Astrocyte (in vitro differentiated cells and primary cell): ENCODE measurements at regions not wholly inside any gene's neighbourhood (a gene's known extent, or its start where the extent isn't known, plus 50 kb on each side); places are given as distances from the start of the nearest gene placed in this dataset.

Experiments
- DNase-seq: peaks from one replicate; pipeline ENCODE4 v3.0.0-alpha.2; 2010; ENCODE audit warnings: low read depth
- FAIRE-seq: peaks from 2 replicates; lab custom pipeline; 2011; peaks lifted over from hg19 to GRCh38; lab: Jason Lieb, UNC
- H2AFZ ChIP-seq: 2 replicates; pipeline ENCODE4 v1.6.0; 2012; ENCODE audit warnings: low read depth, low read length, inconsistent platforms
- H3K27ac ChIP-seq: 2 replicates; pipeline ENCODE4 v1.5.1; 2011; ENCODE audit warnings: low read depth, low read length, inconsistent platforms
- H3K27me3 ChIP-seq: 2 replicates; pipeline ENCODE4 v1.6.0; 2011; ENCODE audit warnings: low read length, inconsistent platforms; ENCODE audit not compliant: insufficient read depth
- H3K36me3 ChIP-seq: 2 replicates; pipeline ENCODE4 v1.5.1; 2011; ENCODE audit warnings: low read length, inconsistent platforms; ENCODE audit not compliant: insufficient read depth
- H3K4me1 ChIP-seq: 2 replicates; pipeline ENCODE4 v1.5.1; 2011; ENCODE audit warnings: low read length, inconsistent platforms; ENCODE audit not compliant: insufficient read depth
- H3K4me2 ChIP-seq: 2 replicates; pipeline ENCODE4 v1.6.0; 2012; ENCODE audit warnings: low read length, inconsistent platforms
- H3K4me3 ChIP-seq: 2 replicates; pipeline ENCODE4 v1.5.1; 2011; ENCODE audit warnings: low read depth, mild to moderate bottlenecking, low read length, inconsistent platforms; ENCODE audit not compliant: insufficient read depth
- H3K79me2 ChIP-seq: 2 replicates; pipeline ENCODE4 v1.6.0; 2012; ENCODE audit warnings: mild to moderate bottlenecking, low read length, inconsistent platforms; ENCODE audit not compliant: insufficient read depth
- H3K9ac ChIP-seq: 2 replicates; pipeline ENCODE4 v1.6.0; 2012; ENCODE audit warnings: mild to moderate bottlenecking, low read length, inconsistent platforms
- H3K9me3 ChIP-seq: 2 replicates; pipeline ENCODE4 v1.5.1; 2012; ENCODE audit warnings: low read depth, mild to moderate bottlenecking, low read length, inconsistent platforms; ENCODE audit not compliant: insufficient read depth
- H4K20me1 ChIP-seq: 2 replicates; pipeline ENCODE4 v1.6.0; 2012; ENCODE audit warnings: low read length, inconsistent platforms; ENCODE audit not compliant: insufficient read depth
- H3K27ac Mint-ChIP-seq: one replicate; pipeline ENCODE4 v1.8.0; 2021; ENCODE audit warnings: mild to moderate bottlenecking, mixed read lengths; ENCODE audit not compliant: unreplicated experiment
- H3K27me3 Mint-ChIP-seq: one replicate; pipeline ENCODE4 v1.8.0; 2021; ENCODE audit warnings: low read depth, mixed read lengths; ENCODE audit not compliant: unreplicated experiment
- H3K36me3 Mint-ChIP-seq: one replicate; pipeline ENCODE4 v1.8.0; 2021; ENCODE audit warnings: low read depth, mixed read lengths; ENCODE audit not compliant: unreplicated experiment
- H3K4me1 Mint-ChIP-seq: one replicate; pipeline ENCODE4 v1.8.0; 2021; ENCODE audit warnings: low read depth, mixed read lengths; ENCODE audit not compliant: unreplicated experiment
- H3K4me3 Mint-ChIP-seq: one replicate; pipeline ENCODE4 v1.8.0; 2021; ENCODE audit warnings: mild to moderate bottlenecking, moderate library complexity, mixed read lengths; ENCODE audit not compliant: unreplicated experiment
- H3K9me3 Mint-ChIP-seq: one replicate; pipeline ENCODE4 v1.8.0; 2021; ENCODE audit warnings: mild to moderate bottlenecking, mixed read lengths; ENCODE audit not compliant: unreplicated experiment
- CTCF ChIP-seq: IDR thresholded peaks from 2 replicates; pipeline ENCODE4 v1.5.1; 2011; ENCODE audit warnings: low read depth, mild to moderate bottlenecking, inconsistent platforms, low read length, moderate library complexity; ENCODE audit not compliant: insufficient read depth
- EZH2 ChIP-seq: IDR thresholded peaks from 2 replicates; pipeline ENCODE4 v1.6.1; 2012; ENCODE audit warnings: mild to moderate bottlenecking, low read length, inconsistent platforms; ENCODE audit not compliant: insufficient read depth

GRCh38 chr10:44205067-44205466 is 179.8 kb downstream of the CXCL12 start:
- H3K4me3 Mint-ChIP-seq, result no peak overlapping the region
- peaks cover 3% of the 10 kb centered on the region for H3K9me3 Mint-ChIP-seq
- Histone ChIP-seq H3K4me2 (no peak overlapping the region), H3K9me3 (peaks cover 6% of the 10 kb centered on the region), H3K4me1 (no peaks in the 10 kb centered on the region), H3K79me2 (no peaks in the 10 kb centered on the region), H3K36me3 (no peaks in the 10 kb centered on the region), H3K27ac (no peak overlapping the region), H3K9ac (no peak overlapping the region), H2AFZ (no peak overlapping the region), H3K27me3 (peaks cover 27% of the 10 kb centered on the region), H4K20me1 (no peaks in the 10 kb centered on the region), H3K4me3 (no peak overlapping the region)
- DNase-seq, result peak; percentile 22
- H3K4me1 Mint-ChIP-seq, result peaks cover 9% of the 10 kb centered on the region
- H3K36me3 Mint-ChIP-seq, result peaks cover 2% of the 10 kb centered on the region
- peaks cover 5% of the 10 kb centered on the region for H3K27me3 Mint-ChIP-seq
- H3K27ac Mint-ChIP-seq, result no peak overlapping the region
- no peak for FAIRE-seq
- no peak for TF ChIP-seq EZH2
- TF ChIP-seq CTCF, result no peak

- Histone ChIP-seq H3K4me2 (no peak overlapping the region), H3K27ac (no peak overlapping the region), H2AFZ (no peak overlapping the region), H3K9ac (no peak overlapping the region), H3K27me3 (peaks cover 35% of the 10 kb centered on the region), H3K36me3 (no peaks in the 10 kb centered on the region), H3K4me3 (no peak overlapping the region), H3K4me1 (peaks cover under 1% of the 10 kb centered on the region), H4K20me1 (no peaks in the 10 kb centered on the region), H3K9me3 (peaks cover 6% of the 10 kb centered on the region), H3K79me2 (no peaks in the 10 kb centered on the region)
- H3K4me3 Mint-ChIP-seq, result no peak overlapping the region
- DNase-seq (no peak), FAIRE-seq (no peak)
- H3K27ac Mint-ChIP-seq, result no peak overlapping the region
- H3K9me3 Mint-ChIP-seq, result peaks cover 3% of the 10 kb centered on the region
- peaks cover 10% of the 10 kb centered on the region for H3K4me1 Mint-ChIP-seq
- no peak for TF ChIP-seq EZH2
- no peak for TF ChIP-seq CTCF
- peaks cover 2% of the 10 kb centered on the region for H3K36me3 Mint-ChIP-seq
- peaks cover 2% of the 10 kb centered on the region for H3K27me3 Mint-ChIP-seq
Observed at GRCh38 chr10:44203535-44203934, 181.4 kb downstream of the CXCL12 start.

- Histone ChIP-seq H4K20me1 (no peaks in the 10 kb centered on the region), H3K4me1 (peaks cover 6% of the 10 kb centered on the region), H3K79me2 (no peaks in the 10 kb centered on the region), H3K4me2 (no peak overlapping the region), H3K36me3 (no peaks in the 10 kb centered on the region), H3K9me3 (peaks cover 6% of the 10 kb centered on the region), H2AFZ (no peak overlapping the region), H3K4me3 (no peak overlapping the region), H3K27ac (no peak overlapping the region), H3K27me3 (peaks cover 39% of the 10 kb centered on the region), H3K9ac (no peak overlapping the region)
- no peak overlapping the region for H3K4me3 Mint-ChIP-seq
- H3K27me3 Mint-ChIP-seq, result peaks cover 2% of the 10 kb centered on the region
- TF ChIP-seq EZH2 (no peak), CTCF (no peak)
- FAIRE-seq, result no peak
- peaks cover 16% of the 10 kb centered on the region for H3K4me1 Mint-ChIP-seq
- H3K9me3 Mint-ChIP-seq, result peaks cover 3% of the 10 kb centered on the region
- H3K36me3 Mint-ChIP-seq, result peaks cover 2% of the 10 kb centered on the region
- H3K27ac Mint-ChIP-seq, result no peak overlapping the region
- DNase-seq, result no peak
Observed at GRCh38 chr10:44202952-44203351, 181.9 kb downstream of the CXCL12 start.
